IMR-90 (cell line): ENCODE measurements at regions not wholly inside any gene's neighbourhood (a gene's known extent, or its start where the extent isn't known, plus 50 kb on each side); places are given as distances from the start of the nearest gene placed in this dataset.

Experiments used
- ATAC-seq: fragments of 200-7000 bp; cut with Tn5 transposase; 2 replicates; pipeline ENCODE4 v1.9.1; 2020; ENCODE audit warnings: low read depth, mild to moderate bottlenecking, moderate library complexity
- BruUV-seq: library from RNA; stranded (reverse); fragments of 400-500 nt; replicated peaks from 2 replicates; lab custom pipeline; 2021; lab: Mats Ljungman, UMichigan
- CTCF ChIA-PET: fragments of 300-600 bp; formaldehyde crosslinking; extraction: SDS; loops from one replicate; lab custom pipeline; 2021; ENCODE audit warnings: antibody characterized with exemption; lab: Yijun Ruan, JAX
- POLR2A ChIA-PET: fragments of 300-600 bp; sonication (Branson Sonifier 250); formaldehyde crosslinking; loops from one replicate; lab custom pipeline; 2022; ENCODE audit warnings: antibody characterized with exemption; ENCODE audit not compliant: unreplicated experiment; lab: Charles Lee
- DNase-seq: peaks from one replicate; pipeline ENCODE4 v3.0.0; 2013
- H2AFZ ChIP-seq: replicated peaks from 2 replicates; pipeline ENCODE3; 2013; ENCODE audit warnings: low read length, mild to moderate bottlenecking; ENCODE audit not compliant: poor library complexity
- H2AK5ac ChIP-seq: 2 replicates; pipeline ENCODE4 v1.6.1; 2013; ENCODE audit warnings: low read depth, low read length, inconsistent platforms
- H2AK9ac ChIP-seq: replicated peaks from 2 replicates; pipeline ENCODE3; 2013; ENCODE audit warnings: mild to moderate bottlenecking, low read depth, low read length, moderate library complexity; ENCODE audit not compliant: poor library complexity
- H2BK120ac ChIP-seq: 2 replicates; pipeline ENCODE4 v1.6.1; 2013; ENCODE audit warnings: low read depth, low read length, inconsistent platforms
- H2BK15ac ChIP-seq: 3 replicates; pipeline ENCODE4 v1.6.1; 2013; ENCODE audit warnings: low read depth, low read length, inconsistent platforms
- H2BK20ac ChIP-seq: 2 replicates; pipeline ENCODE4 v1.6.1; 2013; ENCODE audit warnings: low read depth, mild to moderate bottlenecking, inconsistent platforms, low read length, moderate library complexity
- H2BK5ac ChIP-seq: 2 replicates; pipeline ENCODE4 v1.6.1; 2013; ENCODE audit warnings: mild to moderate bottlenecking, low read depth, low read length, inconsistent platforms; ENCODE audit not compliant: poor library complexity, severe bottlenecking
- H3K14ac ChIP-seq: replicated peaks from 2 replicates; pipeline ENCODE4 v1.6.1; 2013; ENCODE audit warnings: low read depth, low read length, inconsistent platforms
- H3K18ac ChIP-seq: 2 replicates; pipeline ENCODE4 v1.6.1; 2013; ENCODE audit warnings: low read depth, low read length, control low read depth
- H3K23ac ChIP-seq: 2 replicates; pipeline ENCODE4 v1.6.1; 2013; ENCODE audit warnings: low read depth, low read length, inconsistent platforms
- H3K27ac ChIP-seq: 2 replicates; pipeline ENCODE4 v1.5.1; 2013; ENCODE audit warnings: mild to moderate bottlenecking, control low read depth, low read length; ENCODE audit not compliant: insufficient read depth
- H3K27me3 ChIP-seq: 2 replicates; pipeline ENCODE4 v1.6.1; 2013; ENCODE audit warnings: low read length; ENCODE audit not compliant: control insufficient read depth, insufficient read depth
- H3K36me3 ChIP-seq: 2 replicates; pipeline ENCODE4 v1.6.1; 2013; ENCODE audit warnings: low read length, mixed read lengths; ENCODE audit not compliant: control insufficient read depth, insufficient read depth
- H3K4ac ChIP-seq: 2 replicates; pipeline ENCODE4 v1.6.1; 2013; ENCODE audit warnings: low read depth, low read length, inconsistent platforms
- H3K4me1 ChIP-seq: 2 replicates; pipeline ENCODE4 v1.6.1; 2013; ENCODE audit warnings: low read length, mixed read lengths; ENCODE audit not compliant: control insufficient read depth, insufficient read depth
- H3K4me2 ChIP-seq: 2 replicates; pipeline ENCODE4 v1.6.1; 2013; ENCODE audit warnings: low read depth, mild to moderate bottlenecking, control low read depth, low read length, moderate library complexity
- H3K4me3 ChIP-seq: 2 replicates; pipeline ENCODE4 v1.5.1; 2013; ENCODE audit warnings: low read depth, mild to moderate bottlenecking, control low read depth, low read length, moderate library complexity; ENCODE audit not compliant: insufficient read depth
- H3K56ac ChIP-seq: 2 replicates; pipeline ENCODE4 v1.6.1; 2013; ENCODE audit warnings: low read length, inconsistent platforms; ENCODE audit not compliant: insufficient read depth; ENCODE audit errors: extremely low read depth
- H3K79me1 ChIP-seq, 2 experiments: 2 replicates each; pipeline ENCODE4 v1.6.1; 2013; ENCODE audit warnings: low read length in 2 of 2, inconsistent platforms in 1 of 2, low read depth in 1 of 2
- H3K9ac ChIP-seq: 2 replicates; pipeline ENCODE4 v1.6.1; 2013; ENCODE audit warnings: low read depth, low read length, control low read depth
- H3K9me1 ChIP-seq: 2 replicates; pipeline ENCODE4 v1.6.1; 2013; ENCODE audit warnings: low read length, inconsistent platforms; ENCODE audit not compliant: insufficient read depth
- H3K9me3 ChIP-seq: 2 replicates; pipeline ENCODE4 v1.6.1; 2013; ENCODE audit warnings: low read length; ENCODE audit not compliant: control insufficient read depth, insufficient read depth
- H4K20me1 ChIP-seq: 2 replicates; pipeline ENCODE4 v1.6.1; 2013; ENCODE audit warnings: low read length, inconsistent platforms; ENCODE audit not compliant: insufficient read depth
- H4K5ac ChIP-seq: 2 replicates; pipeline ENCODE4 v1.6.1; 2013; ENCODE audit warnings: mild to moderate bottlenecking, low read depth, low read length, control low read depth
- H4K8ac ChIP-seq, 2 experiments: 2 replicates each; pipeline ENCODE4 v1.6.1; 2013; ENCODE audit warnings: low read depth in 2 of 2, low read length in 2 of 2, control low read depth in 1 of 2, inconsistent platforms in 1 of 2
- H4K91ac ChIP-seq: 2 replicates; pipeline ENCODE4 v1.6.1; 2013; ENCODE audit warnings: low read depth, low read length, inconsistent platforms; ENCODE audit not compliant: insufficient read depth
- BHLHE40 ChIP-seq: fragments of 150-350 bp; IDR thresholded peaks from 2 replicates; pipeline ENCODE4 v1.6.1; 2016; ENCODE audit warnings: mild to moderate bottlenecking, low read depth, low read length
- CEBPB ChIP-seq: IDR thresholded peaks from 2 replicates; pipeline ENCODE4 v1.6.1; 2012; ENCODE audit warnings: low read depth, low read length, improper control_type of control experiment
- CHD1 ChIP-seq: IDR thresholded peaks from 2 replicates; pipeline ENCODE4 v1.6.1; 2012; ENCODE audit warnings: low read depth, low read length, improper control_type of control experiment
- FOS ChIP-seq: fragments of 150-350 bp; IDR thresholded peaks from 2 replicates; pipeline ENCODE4 v1.6.1; 2016; ENCODE audit warnings: low read depth, low read length
- MAFK ChIP-seq: IDR thresholded peaks from 2 replicates; pipeline ENCODE4 v1.6.1; 2012; ENCODE audit warnings: low read depth, low read length, improper control_type of control experiment
- MAZ ChIP-seq: IDR thresholded peaks from 2 replicates; pipeline ENCODE4 v1.6.1; 2012; ENCODE audit warnings: low read depth, mild to moderate bottlenecking, low read length, improper control_type of control experiment, moderate library complexity, borderline replicate concordance
- MXI1 ChIP-seq: IDR thresholded peaks from 2 replicates; pipeline ENCODE4 v1.6.1; 2012; ENCODE audit warnings: low read depth, mild to moderate bottlenecking, low read length, moderate library complexity, borderline replicate concordance
- NFE2L2 ChIP-seq: fragments of 150-350 bp; IDR thresholded peaks from 2 replicates; pipeline ENCODE4 v1.6.1; 2016; ENCODE audit warnings: low read depth, mild to moderate bottlenecking, low read length
- POLR2A ChIP-seq: IDR thresholded peaks from 2 replicates; pipeline ENCODE4 v1.6.1; 2012; ENCODE audit warnings: mild to moderate bottlenecking, low read depth, low read length
- RAD21 ChIP-seq: IDR thresholded peaks from 2 replicates; pipeline ENCODE4 v1.6.1; 2012; ENCODE audit warnings: low read length, improper control_type of control experiment
- RCOR1 ChIP-seq: IDR thresholded peaks from 2 replicates; pipeline ENCODE4 v1.6.1; 2012; ENCODE audit warnings: mild to moderate bottlenecking, low read length, improper control_type of control experiment; ENCODE audit not compliant: insufficient replicate concordance
- RFX5 ChIP-seq: IDR thresholded peaks from 2 replicates; pipeline ENCODE4 v1.8.0; 2012; ENCODE audit warnings: low read depth, mild to moderate bottlenecking, low read length, moderate library complexity
- SMC3 ChIP-seq: fragments of 150-350 bp; IDR thresholded peaks from 2 replicates; pipeline ENCODE4 v1.6.1; 2016; ENCODE audit warnings: low read depth, mild to moderate bottlenecking, antibody characterized with exemption, low read length, moderate library complexity
- WGBS, 2 experiments: methylation state at CpG; one replicate each; pipeline versions ENCODE4 v1.1.5 to v1.1.7; 2013; ENCODE audit warnings: missing lambda C conversion rate in 2 of 2; ENCODE audit not compliant: insufficient read length in 1 of 2; ENCODE audit errors: extremely low coverage in 2 of 2; 5-methylcytosine and 5-hydroxymethylcytosine counted together
- dilution Hi-C: fragments of 300-500 bp; cut with HindIII; formaldehyde crosslinking; loops from one replicate; pipeline ENCODE4 v1.14.3; 2018; ENCODE audit warnings: low sequenced_read_pairs; ENCODE audit not compliant: unreplicated experiment
- in situ Hi-C: fragments of 300-500 bp; cut with MboI; formaldehyde crosslinking; loops from 3 replicates; pipeline ENCODE4 v1.14.3; 2019; ENCODE audit warnings: low sequenced_read_pairs, inconsistent platforms, mixed read lengths
- intact Hi-C: fragments of 100-400 bp; cut with micrococcal nuclease; formaldehyde crosslinking; loops from 2 replicates; pipeline ENCODE4 v1.10.0; 2022
- TF ChIP-seq, protein P1 (sequence below): fragments of 150-350 bp; IDR thresholded peaks from 2 replicates; pipeline ENCODE4 v1.6.1; 2017; ENCODE audit warnings: mild to moderate bottlenecking, antibody characterized with exemption, low read length, low read depth
- TF ChIP-seq, protein P2 (sequence below): conservative IDR thresholded peaks from 2 replicates; pipeline ENCODE4 v1.5.1; 2012; ENCODE audit warnings: mild to moderate bottlenecking, low read depth, low read length, improper control_type of control experiment

DNA sequence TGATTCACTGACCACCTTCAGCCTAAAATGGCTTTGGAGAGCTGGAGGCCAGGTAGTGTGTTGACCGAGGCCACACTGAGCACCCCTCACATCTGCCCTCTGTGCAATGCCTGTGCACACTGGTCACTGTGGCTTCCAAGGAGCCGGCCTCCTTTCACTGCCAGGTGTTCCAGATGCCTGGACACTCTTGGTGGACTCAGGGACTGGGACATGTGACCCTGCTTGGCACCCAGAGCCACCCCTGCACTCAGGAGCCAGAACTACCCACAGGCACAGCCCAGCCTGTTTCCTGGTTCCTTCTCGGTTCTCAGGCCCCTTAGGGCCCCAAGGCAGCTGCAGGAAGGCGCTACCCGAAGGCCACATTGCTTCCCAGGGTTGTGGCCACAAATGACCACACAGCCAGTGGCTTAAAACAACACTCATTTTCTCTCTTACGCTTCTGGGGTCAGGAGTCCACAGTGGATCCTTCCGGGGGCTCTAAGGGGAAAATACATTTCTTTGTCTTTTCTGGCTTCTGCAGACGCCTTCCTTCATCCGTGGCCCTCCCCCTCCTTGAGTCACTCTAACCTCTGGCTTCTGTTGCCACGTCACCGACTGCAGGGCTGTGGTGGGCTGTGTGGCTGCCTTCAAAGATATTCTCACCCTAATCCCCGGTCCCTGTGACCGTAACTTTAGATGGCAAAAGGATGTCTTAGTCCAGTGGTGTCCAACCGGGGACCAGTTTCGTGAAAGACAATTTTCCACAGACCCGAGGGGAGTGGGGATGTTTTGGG is 78.6 kb downstream of the ASB1 start:
- Histone ChIP-seq H3K4me3 (no peak overlapping the region), H2AFZ (no peak overlapping the region)
- dilution Hi-C loops = no loop called here

More for the DNA sequence above, 78.6 kb downstream of the ASB1 start:
- Histone ChIP-seq H3K4ac (no peak overlapping the region), H3K9me3 (no peaks in the 10 kb centered on the region), H2BK120ac (no peak overlapping the region), H3K23ac (no peak overlapping the region), H3K18ac (no peak overlapping the region), H3K79me1 (0 out of 4 replicates have a peak, but pooled peaks cover 0 to 3% of the 10 kb centered on the region in 2 experiments), H4K20me1 (peaks cover 5% of the 10 kb centered on the region; the same call in 1 of the 2 replicates), H2BK20ac (no peak overlapping the region), H3K4me1 (no peaks in the 10 kb centered on the region; the same call in 1 of the 2 replicates), H2BK5ac (no peak overlapping the region), H3K56ac (no peak overlapping the region), H2AK9ac (no peak overlapping the region), H3K36me3 (no peaks in the 10 kb centered on the region), H4K5ac (no peak overlapping the region), H3K27me3 (peaks cover 2% of the 10 kb centered on the region; the same call in 1 of the 2 replicates), H2BK15ac (no peak overlapping the region), H3K14ac (no peak overlapping the region), H4K8ac (no peak overlapping the region), H3K27ac (no peak overlapping the region), H3K4me2 (no peak overlapping the region), H3K9ac (no peak overlapping the region), H3K9me1 (peaks cover 5% of the 10 kb centered on the region), H2AK5ac (no peak overlapping the region), H4K91ac (no peak overlapping the region)
- POLR2A ChIA-PET = no interaction called here
- in situ Hi-C loops (no loop called here), intact Hi-C loops (no loop called here)
- CTCF ChIA-PET = interaction anchor here (1.1 kb wide), 1 partner anchor 8 kb away, joined by 3 read pairs; no protein-coding TSS in a partner anchor
- BruUV-seq = no TSS peak
- TF ChIP-seq, protein P1, sequence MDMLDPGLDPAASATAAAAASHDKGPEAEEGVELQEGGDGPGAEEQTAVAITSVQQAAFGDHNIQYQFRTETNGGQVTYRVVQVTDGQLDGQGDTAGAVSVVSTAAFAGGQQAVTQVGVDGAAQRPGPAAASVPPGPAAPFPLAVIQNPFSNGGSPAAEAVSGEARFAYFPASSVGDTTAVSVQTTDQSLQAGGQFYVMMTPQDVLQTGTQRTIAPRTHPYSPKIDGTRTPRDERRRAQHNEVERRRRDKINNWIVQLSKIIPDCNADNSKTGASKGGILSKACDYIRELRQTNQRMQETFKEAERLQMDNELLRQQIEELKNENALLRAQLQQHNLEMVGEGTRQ = no peak
- TF ChIP-seq RFX5 = no peak
- no peak for TF ChIP-seq FOS
- TF ChIP-seq NFE2L2 = no peak
- TF ChIP-seq POLR2A = no peak
- TF ChIP-seq RAD21 = no peak
- TF ChIP-seq MAFK = no peak
- no peak for TF ChIP-seq RCOR1
- TF ChIP-seq SMC3 = no peak
- no peak for TF ChIP-seq MXI1
- no peak for TF ChIP-seq CEBPB
- TF ChIP-seq, protein P2, sequence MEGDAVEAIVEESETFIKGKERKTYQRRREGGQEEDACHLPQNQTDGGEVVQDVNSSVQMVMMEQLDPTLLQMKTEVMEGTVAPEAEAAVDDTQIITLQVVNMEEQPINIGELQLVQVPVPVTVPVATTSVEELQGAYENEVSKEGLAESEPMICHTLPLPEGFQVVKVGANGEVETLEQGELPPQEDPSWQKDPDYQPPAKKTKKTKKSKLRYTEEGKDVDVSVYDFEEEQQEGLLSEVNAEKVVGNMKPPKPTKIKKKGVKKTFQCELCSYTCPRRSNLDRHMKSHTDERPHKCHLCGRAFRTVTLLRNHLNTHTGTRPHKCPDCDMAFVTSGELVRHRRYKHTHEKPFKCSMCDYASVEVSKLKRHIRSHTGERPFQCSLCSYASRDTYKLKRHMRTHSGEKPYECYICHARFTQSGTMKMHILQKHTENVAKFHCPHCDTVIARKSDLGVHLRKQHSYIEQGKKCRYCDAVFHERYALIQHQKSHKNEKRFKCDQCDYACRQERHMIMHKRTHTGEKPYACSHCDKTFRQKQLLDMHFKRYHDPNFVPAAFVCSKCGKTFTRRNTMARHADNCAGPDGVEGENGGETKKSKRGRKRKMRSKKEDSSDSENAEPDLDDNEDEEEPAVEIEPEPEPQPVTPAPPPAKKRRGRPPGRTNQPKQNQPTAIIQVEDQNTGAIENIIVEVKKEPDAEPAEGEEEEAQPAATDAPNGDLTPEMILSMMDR = no peak
- TF ChIP-seq MAZ = no peak
- no peak for TF ChIP-seq BHLHE40
- TF ChIP-seq CHD1 = no peak
- DNase-seq (peak; percentile 30), ATAC-seq (peak; percentile 18; the same call in 1 of the 2 replicates)
- 100% methylated on average over 1 of the region's 16 CpGs; no CpG with 5 or more reads in 1 of the 2 experiments for WGBS, 2 experiments
